DMS 273 (cell line): ENCODE measurements at regions not wholly inside any gene's neighbourhood (a gene's known extent, or its start where the extent isn't known, plus 50 kb on each side); places are given as distances from the start of the nearest gene placed in this dataset.
"Not testable (repeated sequence)": the region's sequence is repeated elsewhere in the genome, so short reads cannot be mapped to it uniquely, and the experiment has no call there.

Experiments
- DNase-seq: peaks from one replicate; lab custom pipeline; 2025; ENCODE audit not compliant: unreplicated experiment; lab: John Stamatoyannopoulos, UW

DNA sequence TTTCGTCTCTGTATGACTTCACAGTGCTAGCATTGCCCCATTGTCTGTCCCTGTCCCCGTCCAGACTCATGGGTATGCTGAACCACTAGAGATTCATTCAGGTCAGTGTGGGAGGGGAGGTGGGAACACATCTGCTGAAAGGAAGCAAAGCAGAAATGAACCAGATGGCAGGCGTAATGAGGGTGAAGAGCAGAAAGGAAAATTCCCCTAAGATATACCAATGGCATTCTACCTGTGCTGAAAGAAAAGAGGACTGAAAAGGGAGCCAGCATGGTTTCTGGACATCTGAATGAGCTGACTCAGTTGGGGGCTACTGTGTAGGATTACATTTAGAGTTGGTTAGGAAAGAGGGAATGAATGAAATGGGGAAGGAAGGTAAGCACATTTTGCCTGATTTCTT lies 678.7 kb downstream of the MAT2B start:
- DNase-seq: peak; percentile 53

DNA sequence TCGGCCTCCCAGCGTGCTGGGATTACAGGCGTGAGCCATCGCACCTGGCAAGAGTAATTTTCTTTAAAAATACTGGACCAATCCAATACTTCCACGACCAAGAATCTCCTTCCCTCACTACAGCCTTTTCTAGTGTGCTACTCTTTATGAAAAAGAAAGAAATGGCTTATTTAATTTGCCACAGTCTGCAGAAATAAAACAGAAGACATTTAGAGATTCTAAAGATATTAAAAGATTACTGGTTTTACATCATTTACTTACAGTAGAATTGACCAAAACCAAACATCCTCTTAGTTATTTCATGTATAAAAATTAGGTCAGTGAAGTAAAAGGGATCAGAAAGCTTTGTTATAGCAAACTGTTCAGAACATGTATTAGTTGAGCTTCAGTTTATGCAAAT lies 679.6 kb downstream of the MAT2B start:
- no peak for DNase-seq

DNA sequence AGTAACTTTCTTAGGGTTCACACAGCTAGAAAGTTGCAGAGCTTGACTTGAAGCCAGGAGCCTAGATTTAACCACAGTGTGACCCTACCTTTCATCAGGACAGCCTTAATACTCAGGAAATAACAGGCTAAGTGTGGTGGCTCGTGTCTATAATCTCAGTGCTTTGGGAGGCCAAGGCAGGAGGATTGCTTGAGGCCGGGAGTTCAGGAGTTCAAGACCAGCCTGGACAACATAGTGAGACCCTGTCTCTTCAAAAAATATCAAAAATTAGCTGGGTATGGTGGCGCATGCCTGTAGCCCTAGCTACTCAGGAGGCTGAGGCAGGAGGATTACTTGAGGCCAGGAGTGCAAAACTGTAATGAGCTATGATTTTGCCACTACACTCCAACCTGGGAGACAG lies 681.1 kb downstream of the MAT2B start:
- DNase-seq: no peak

DNA sequence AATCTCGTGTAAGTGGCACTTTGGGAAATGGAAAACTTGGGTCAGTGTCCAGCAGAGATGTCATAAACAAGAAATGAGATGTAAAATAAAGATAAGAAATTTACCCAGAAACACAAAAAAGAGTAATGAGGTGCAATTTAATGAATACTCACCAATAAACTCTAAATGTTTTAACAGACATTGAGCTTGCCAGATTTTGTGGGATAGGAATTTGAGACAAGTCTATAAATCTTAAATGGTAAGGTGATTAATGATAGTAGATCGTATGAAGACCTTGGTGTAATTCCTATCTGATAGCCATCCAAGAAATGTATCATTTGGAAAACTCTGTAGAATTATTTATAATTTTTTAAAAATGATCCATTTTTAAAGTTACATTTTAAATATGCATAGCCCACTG lies 682.4 kb downstream of the MAT2B start:
- DNase-seq: no peak

DNA sequence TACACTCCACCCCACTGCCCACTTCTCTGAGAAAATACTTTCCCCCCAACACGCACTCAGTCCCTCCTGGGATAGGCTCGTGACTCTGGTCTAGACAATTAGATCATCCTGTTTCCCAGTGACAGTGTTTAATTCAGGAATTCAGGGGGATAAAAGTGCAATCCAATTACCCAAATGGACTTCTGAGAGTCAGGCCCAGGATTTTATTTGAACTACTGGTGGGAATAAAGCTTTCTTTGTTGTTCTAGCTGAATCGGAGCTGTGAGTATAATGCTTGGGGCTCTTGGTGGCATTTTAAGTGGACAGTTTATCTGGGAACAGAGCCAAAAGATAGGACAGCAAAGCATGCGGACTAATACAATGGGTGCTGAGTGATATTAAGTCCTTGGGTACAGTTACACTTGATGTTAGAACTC lies 683.3 kb downstream of the MAT2B start:
- no peak for DNase-seq

DNA sequence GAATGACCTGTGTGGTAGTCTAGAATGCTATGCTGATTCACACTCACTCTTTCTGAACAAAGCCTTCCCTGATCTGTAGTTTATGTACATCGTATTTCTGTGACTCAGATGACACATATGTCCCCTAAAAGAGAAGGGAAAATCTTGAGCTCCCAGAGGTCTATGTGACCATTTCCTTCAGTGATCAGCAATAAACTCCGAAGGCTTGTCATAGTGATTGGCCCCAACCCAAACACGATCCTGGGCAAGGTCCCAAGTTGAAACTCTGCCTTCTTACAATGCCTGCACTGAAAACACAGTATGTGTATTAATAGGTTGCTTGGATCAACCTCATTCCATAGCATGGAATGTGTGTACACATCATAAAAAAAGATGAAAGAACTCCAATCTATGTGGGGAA lies 685.8 kb downstream of the MAT2B start:
- peak; percentile 38 for DNase-seq

DNA sequence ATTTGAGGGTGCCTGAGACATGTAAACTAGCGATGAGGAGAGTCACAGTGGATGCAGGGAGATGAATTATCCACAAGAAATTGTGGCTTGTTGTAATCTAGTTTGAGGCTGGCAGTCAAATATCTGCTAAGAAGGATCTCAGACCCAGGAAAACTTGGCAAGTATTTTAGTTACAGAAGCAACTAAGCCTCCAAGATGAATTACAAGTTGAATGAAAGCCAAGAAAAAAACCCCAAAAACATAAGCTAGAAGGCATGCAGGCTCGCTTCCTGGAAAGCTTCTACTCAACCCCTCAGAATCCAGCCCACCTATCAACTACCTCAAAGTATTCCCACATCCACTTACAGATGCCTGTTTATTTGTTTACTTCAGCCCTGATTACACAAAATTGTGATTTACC lies 696.9 kb downstream of the MAT2B start:
- DNase-seq: no peak

DNA sequence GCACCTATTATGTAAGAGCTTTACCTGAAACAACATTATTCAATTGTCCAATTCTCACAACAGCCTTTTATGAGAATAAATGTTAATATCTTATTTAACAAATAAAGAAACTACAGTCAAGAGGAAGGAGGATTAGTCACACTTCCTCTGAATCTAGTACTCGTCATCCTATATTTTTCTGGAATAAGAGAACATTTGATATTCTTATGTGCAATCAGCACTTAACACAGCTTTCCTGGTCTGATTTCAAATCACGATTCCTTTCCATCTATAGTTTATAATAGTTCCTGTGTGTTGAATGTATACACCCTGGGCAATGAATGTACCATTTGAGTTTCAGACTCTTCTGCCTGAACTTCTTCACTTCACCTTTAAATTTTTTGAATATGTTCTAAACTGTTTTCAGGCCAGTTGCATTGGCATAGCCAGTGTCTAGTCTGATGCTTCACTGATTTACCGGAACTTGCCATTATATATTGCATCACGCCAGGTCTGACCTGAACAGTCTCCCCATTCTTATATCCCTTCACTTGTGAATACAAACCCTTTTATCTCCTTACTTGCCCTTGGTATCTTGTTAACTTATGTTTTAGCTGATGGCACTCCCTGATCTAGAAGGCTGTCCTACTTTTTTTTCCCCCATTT lies 698.3 kb downstream of the MAT2B start:
- DNase-seq: no peak

DNA sequence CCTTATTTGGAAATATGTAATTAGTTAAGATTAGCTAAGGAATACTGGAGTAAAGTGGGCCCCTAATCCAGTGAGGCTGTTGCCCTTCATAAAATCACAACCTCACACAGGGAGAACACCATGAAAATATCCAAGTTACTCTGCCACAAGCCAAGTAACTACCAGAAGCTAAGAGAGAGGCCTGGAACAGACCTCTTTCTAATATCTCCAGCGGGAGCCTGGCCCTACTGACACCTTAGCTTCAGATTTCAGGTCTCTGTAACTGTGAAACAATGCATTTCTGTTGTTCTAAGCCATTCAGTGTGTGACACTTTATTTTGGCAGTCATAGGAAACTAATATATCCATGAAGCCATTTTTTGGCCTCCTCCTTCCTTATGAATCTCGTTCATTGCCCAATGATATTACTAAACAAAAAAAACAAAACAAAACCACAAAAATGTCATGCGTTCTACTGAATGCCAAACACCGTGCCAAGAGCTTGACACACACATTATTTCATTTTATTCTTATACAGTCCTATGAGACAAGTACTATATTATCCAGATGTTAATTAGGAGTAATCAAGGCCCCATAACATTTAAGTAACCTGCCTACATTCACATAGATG lies 699.0 kb downstream of the MAT2B start:
- DNase-seq: no peak

DNA sequence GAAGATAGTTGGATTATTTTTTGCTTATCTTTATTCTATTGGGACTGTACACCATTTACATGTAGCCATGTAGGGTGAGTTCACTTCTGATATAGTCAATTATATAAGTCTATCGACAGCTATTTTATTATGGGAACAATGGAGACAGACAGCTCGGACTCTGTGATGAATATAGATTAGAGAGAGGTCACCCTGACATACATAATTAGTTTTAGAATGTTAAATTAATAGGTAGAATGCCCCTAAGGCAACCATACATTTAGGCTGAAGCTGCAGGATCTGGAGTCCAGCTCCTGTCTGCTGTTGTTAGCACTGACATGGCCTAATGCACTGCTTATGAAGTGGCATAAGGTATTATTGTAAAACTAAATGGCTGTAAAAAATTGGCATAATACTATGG lies 700.8 kb downstream of the MAT2B start:
- no peak for DNase-seq

DNA sequence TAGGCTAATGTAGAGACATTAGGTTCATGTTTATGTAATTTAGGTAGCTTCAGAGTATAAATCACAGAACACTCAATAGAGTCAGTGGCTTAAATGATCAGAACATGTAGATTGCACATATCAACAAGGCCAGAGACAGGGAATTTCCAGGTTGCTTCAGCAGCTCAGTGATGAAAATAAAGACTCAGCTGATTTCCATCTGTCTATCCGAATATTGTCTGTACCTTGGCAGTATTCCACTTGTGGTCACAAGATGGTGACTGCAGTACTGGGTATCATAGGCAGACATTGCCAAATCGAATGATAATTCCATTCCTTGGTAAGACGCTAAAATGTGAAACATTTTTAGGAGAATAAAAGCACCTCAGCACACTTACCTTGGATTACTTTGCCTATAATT lies 702.2 kb downstream of the MAT2B start:
- DNase-seq: no peak

DNA sequence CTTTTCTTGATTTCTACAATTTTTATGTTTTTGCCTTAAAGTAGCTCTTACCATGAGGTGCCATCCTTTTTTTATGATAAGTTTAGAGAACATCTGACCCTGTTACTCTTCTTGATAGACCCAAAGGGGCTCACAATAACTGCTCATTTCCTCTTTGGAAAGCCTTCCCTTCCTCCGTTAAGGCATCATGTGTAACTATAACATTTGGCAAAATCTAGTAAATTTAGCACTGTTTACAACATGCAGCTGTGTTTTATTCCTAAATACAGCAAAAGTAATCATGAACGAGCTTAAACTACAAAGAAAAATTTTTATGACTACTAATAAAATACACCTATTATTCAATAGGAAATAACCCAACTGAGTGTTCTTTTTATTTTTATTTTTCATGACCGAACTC lies 705.1 kb downstream of the MAT2B start:
- DNase-seq: no peak

DNA sequence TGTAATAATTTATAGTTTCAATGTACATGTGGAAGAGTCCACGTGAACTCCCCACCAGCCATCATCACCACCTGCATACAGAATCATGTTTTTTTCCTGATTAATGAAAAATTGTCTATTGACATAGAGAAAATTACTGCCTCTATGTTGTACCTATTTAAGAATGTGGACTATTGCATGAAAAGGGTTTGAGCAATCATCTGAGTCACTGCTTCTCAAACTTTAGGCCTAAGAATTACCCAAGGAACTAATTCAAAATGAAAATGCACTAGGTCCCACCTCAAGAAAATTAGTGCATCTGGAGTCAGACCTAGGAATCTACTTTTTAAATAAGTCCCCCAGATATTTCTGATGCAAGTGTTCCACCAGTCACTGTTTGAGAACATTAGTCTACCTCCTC lies 709.3 kb downstream of the MAT2B start:
- no peak for DNase-seq

DNA sequence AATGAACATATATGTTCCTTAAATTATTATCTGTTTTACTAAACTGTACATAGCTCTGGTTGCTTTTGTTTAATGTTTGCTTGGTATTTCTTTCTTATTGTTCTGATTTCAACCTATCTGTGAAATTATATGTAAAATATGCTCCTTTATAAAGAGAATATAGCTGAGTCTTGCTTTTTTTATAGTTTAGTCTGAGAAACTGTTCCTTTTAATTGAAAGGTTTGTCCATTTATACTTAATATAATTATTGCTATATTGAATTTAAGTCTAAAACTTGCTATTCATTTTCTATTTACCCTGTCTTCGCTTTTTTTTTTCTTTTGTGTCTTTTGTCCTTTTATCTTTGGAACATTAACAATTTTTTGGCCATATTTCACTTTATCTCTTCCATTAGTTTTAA lies 712.0 kb downstream of the MAT2B start:
- no peak for DNase-seq

DNA sequence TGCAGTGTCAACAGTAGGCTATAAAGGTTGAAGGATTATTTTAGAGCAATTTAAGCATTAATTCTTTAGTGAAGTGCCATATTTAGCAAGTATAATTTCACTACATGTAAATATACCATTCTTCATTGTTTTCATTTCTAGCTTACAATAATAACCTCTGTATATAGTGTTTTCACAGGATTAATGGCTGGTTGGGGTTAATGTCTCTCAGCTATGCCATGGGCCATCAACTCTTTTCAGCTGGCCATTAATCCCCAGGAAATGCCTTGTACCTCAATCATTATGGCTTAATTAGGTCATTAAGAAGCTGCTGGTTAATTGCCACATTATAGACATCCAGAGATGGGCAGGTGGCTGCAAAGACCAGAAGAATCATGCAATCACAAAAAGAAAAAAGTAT lies 715.1 kb downstream of the MAT2B start:
- DNase-seq: no peak

DNA sequence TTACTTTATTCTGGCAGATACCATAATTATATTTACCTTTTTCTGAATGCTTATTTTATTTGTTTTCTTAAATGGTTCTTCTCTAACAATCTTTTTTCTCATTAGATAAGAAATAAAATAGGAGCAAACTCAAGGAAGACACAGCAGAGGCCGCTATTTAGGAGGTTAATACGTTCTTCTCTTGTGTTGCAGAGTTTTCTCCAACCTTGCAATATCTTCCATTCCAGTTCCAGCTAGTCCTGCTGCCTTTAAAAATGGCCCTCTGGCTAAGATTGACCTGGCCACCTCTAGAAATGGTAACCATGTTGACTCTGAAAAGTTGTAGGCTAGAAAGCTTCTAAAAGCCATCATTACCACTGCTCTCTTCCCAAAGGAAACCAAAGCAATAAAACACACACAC lies 718.8 kb downstream of the MAT2B start:
- no peak for DNase-seq

DNA sequence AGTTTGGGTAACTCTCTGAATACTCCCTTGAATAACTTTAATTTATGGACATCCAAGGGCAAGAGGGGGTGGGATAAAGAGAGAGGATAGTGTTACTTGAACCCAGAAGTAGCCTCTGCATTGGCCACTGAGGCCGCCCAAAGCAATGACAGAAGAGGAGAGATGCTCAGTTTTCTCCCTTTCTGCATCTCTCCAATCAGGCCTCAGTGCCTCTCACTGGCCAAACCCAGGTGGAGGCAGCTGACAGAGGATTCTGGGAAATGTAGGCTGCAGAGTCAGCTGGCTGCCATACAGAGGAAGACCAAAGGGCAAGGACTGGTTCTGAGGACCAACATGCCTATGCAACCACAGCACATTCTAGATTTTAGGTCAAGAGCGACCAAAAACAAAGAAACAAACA lies 719.4 kb downstream of the MAT2B start:
- DNase-seq: no peak

DNA sequence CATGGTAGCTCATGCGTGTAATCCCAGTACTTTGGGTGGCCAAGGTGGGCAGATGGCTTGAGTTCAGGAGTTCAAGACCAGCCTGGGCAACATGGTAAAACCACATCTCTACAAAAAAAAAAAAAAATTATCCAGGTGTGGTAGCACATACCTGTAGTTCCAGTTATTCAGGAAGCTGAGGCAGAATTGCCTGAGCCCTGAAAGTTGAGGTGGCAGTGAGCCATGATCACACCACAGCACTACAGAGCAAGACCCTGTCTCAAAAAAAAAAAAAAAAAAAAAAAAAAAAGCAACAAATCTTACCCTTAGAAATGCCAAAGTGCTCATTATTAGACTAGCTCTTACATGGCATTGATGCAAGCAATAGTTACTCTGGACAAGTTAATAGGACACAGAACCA lies 724.9 kb downstream of the MAT2B start:
- no peak for DNase-seq

DNA sequence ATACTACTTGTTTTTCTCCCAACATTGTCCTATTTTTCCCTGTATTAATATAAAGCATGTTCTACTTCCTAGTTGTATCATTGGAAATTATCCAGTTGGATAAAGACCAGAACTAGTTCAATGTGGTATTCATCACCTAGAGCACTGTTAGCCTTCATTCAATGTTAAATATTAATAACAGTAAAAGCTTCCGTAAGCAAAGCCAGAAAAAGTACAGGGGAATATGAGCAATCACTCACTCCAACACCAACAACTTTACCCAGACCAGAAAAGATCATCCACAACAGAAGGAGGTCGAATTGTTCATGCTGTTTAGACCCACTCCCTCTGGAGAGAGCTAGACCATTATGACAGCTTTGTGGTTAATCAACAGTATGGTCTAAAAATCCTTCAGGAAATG lies 728.4 kb downstream of the MAT2B start:
- DNase-seq: no peak

DNA sequence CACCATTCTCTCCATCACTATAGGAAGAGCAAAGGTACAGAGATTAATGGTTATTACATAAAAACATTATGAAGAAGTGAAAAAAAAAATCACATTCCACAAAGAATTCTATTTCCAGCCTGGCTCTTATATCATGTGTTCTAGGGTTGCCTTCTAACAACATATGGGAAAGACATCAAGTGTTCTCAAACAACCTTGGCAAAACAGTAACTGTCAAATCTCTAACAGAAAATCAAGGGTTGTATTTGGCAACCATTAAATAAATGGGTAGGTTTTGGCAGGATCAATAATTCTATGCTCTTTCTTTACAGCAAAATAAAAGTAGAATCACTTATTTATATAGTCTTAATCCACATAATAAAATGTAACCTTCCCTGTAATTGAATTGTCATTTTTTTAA lies 728.9 kb downstream of the MAT2B start:
- DNase-seq: no peak

DNA sequence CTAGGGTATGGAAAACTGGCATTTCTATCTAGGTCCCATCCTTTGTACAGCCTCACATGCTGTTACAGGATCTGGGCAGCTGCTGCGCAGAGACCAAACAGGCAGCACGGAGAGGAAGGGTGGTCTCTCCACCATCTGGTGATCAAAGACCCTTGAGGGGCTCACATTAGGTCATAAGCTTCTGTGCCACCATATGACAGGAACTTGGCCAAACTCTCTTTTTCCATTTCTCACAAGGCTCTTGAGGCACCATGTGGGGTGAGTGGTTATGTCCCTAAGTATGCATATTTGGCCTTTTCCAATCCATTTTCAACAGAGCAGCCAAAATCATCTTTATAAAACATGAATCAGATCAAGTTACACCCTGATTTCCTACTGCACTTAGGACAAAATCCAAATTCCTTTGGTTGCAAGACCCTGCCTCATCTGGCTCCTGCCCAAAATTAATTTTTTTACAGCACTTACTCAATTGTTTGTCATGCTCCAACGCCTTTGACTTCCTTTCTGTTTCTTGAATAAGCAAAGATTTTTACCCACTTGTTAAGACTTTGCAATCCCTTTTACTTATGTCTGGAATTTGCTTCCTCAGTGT lies 730.0 kb downstream of the MAT2B start:
- DNase-seq: no peak

DNA sequence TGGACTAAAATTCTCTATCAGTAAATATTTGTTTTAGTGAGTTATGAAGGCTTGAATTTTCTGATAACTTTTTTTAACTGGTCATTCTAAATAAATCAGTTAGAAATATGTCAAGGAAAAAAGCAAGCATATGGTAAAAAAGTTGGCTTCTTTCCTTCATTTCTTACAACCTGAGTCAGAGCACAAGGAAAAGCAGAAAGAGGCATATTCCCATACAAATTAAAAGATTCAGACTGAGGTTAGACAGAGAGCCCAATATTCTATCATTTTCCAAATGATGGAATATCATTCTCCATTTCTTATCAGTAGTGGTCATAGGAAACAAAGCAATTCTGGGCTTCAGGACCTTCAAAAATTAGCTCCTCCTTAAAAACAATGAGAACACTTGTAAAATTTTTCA lies 732.1 kb downstream of the MAT2B start:
- DNase-seq: no peak

DNA sequence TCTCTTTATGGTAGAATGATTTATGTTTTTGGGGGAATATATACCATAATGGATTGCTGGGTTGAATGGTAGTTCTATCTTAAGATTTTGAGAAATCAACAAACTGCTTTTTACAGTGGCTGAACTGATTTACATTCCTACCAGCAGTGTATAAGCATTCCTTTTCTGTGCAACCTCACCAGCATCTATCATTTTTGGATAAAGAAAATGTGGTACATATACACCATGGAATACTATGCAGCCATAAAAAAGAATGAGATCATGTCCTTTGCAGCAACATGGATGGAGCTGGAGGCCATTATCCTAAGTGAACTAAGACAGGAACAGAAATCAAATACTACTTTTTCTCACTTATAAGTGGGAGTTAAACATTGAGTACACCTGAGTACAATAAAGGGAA lies 746.4 kb downstream of the MAT2B start:
- not testable (repeated sequence) for DNase-seq
